H9 (cell line): ENCODE measurements at regions not wholly inside any gene's neighbourhood (a gene's known extent, or its start where the extent isn't known, plus 50 kb on each side); places are given as distances from the start of the nearest gene placed in this dataset.

ENCODE experiments used
- DNase-seq: peaks from one replicate; pipeline ENCODE4 v3.0.0-alpha.2; 2017
- H2AFZ ChIP-seq: one replicate; pipeline ENCODE4 v1.6.1; 2013; ENCODE audit warnings: mild to moderate bottlenecking, low read length, control low read depth, moderate library complexity
- H2AK5ac ChIP-seq: 2 replicates; pipeline ENCODE4 v1.6.1; 2013; ENCODE audit warnings: low read length, control low read depth, mixed read lengths; ENCODE audit not compliant: insufficient read length
- H2BK120ac ChIP-seq: one replicate; pipeline ENCODE4 v1.6.1; 2013; ENCODE audit warnings: low read depth, mild to moderate bottlenecking, low read length, control low read depth, inconsistent platforms; ENCODE audit not compliant: poor library complexity, severe bottlenecking
- H2BK12ac ChIP-seq: 2 replicates; pipeline ENCODE4 v1.6.1; 2013; ENCODE audit warnings: low read length, control low read depth, mixed read lengths, low read depth; ENCODE audit not compliant: insufficient read length
- H2BK15ac ChIP-seq: 2 replicates; pipeline ENCODE4 v1.6.1; 2013; ENCODE audit warnings: low read depth, low read length, control low read depth
- H2BK20ac ChIP-seq: one replicate; pipeline ENCODE4 v1.6.1; 2013; ENCODE audit warnings: low read depth, mild to moderate bottlenecking, low read length, control low read depth, inconsistent platforms; ENCODE audit not compliant: poor library complexity, severe bottlenecking
- H2BK5ac ChIP-seq: 2 replicates; pipeline ENCODE4 v1.6.1; 2013; ENCODE audit warnings: low read length, control low read depth, mixed read lengths; ENCODE audit not compliant: insufficient read length
- H3K14ac ChIP-seq: 2 replicates; pipeline ENCODE4 v1.6.1; 2013; ENCODE audit warnings: low read length, control low read depth; ENCODE audit not compliant: insufficient read depth
- H3K18ac ChIP-seq: 2 replicates; pipeline ENCODE4 v1.6.1; 2013; ENCODE audit warnings: low read depth, mild to moderate bottlenecking, mixed read lengths, low read length, control low read depth; ENCODE audit not compliant: insufficient read length
- H3K23ac ChIP-seq: 2 replicates; pipeline ENCODE4 v1.6.1; 2013; ENCODE audit warnings: low read length, control low read depth, mixed read lengths, low read depth; ENCODE audit not compliant: insufficient read length
- H3K23me2 ChIP-seq: 2 replicates; pipeline ENCODE4 v1.6.1; 2013; ENCODE audit warnings: low read depth, mild to moderate bottlenecking, mixed read lengths, low read length, control low read depth; ENCODE audit not compliant: insufficient read length, poor library complexity, severe bottlenecking
- H3K27ac ChIP-seq: 2 replicates; pipeline ENCODE4 v1.5.1; 2013; ENCODE audit warnings: low read length, control low read depth, mixed read lengths, low read depth; ENCODE audit not compliant: insufficient read length
- H3K27me3 ChIP-seq: 2 replicates; pipeline ENCODE4 v1.6.1; 2013; ENCODE audit warnings: low read length, control low read depth, inconsistent platforms; ENCODE audit not compliant: insufficient read depth
- H3K4ac ChIP-seq: 2 replicates; pipeline ENCODE4 v1.6.1; 2013; ENCODE audit warnings: low read depth, mild to moderate bottlenecking, control low read depth, inconsistent platforms, low read length, moderate library complexity
- H3K4me1 ChIP-seq: 2 replicates; pipeline ENCODE4 v1.6.1; 2013; ENCODE audit warnings: low read length, control low read depth, inconsistent platforms; ENCODE audit not compliant: insufficient read depth
- H3K4me2 ChIP-seq: 2 replicates; pipeline ENCODE4 v1.6.1; 2013; ENCODE audit warnings: low read length, control low read depth, mixed read lengths; ENCODE audit not compliant: insufficient read length, insufficient read depth
- H3K56ac ChIP-seq: 2 replicates; pipeline ENCODE4 v1.6.1; 2013; ENCODE audit warnings: low read depth, mild to moderate bottlenecking, mixed read lengths, low read length, control low read depth; ENCODE audit not compliant: insufficient read length
- H3K79me1 ChIP-seq: 2 replicates; pipeline ENCODE4 v1.6.1; 2013; ENCODE audit warnings: low read depth, mild to moderate bottlenecking, moderate library complexity, low read length, control low read depth, inconsistent platforms; ENCODE audit not compliant: insufficient read depth, poor library complexity, severe bottlenecking
- H3K79me2 ChIP-seq: 2 replicates; pipeline ENCODE4 v1.6.1; 2013; ENCODE audit warnings: low read length, control low read depth, inconsistent platforms; ENCODE audit not compliant: insufficient read depth
- H3K9ac ChIP-seq: 2 replicates; pipeline ENCODE4 v1.6.1; 2013; ENCODE audit warnings: low read length, control low read depth, mixed read lengths; ENCODE audit not compliant: insufficient read length; ENCODE audit errors: extremely low read depth
- H3K9me3 ChIP-seq: one replicate; pipeline ENCODE4 v1.6.1; 2013; ENCODE audit warnings: low read depth, low read length, inconsistent platforms; ENCODE audit not compliant: control insufficient read depth
- H3T11ph ChIP-seq: one replicate; pipeline ENCODE4 v1.6.1; 2013; ENCODE audit warnings: mild to moderate bottlenecking, low read length, control low read depth, inconsistent platforms
- H4K20me1 ChIP-seq: one replicate; pipeline ENCODE4 v1.6.1; 2013; ENCODE audit not compliant: control insufficient read depth, insufficient read length, insufficient read depth
- H4K5ac ChIP-seq: 2 replicates; pipeline ENCODE4 v1.6.1; 2013; ENCODE audit warnings: low read depth, mild to moderate bottlenecking, mixed read lengths, low read length, control low read depth; ENCODE audit not compliant: insufficient read length
- H4K8ac ChIP-seq: replicated peaks from 2 replicates; pipeline ENCODE4 v1.6.1; 2013; ENCODE audit warnings: low read length, control low read depth, mixed read lengths, low read depth; ENCODE audit not compliant: insufficient read length
- H4K91ac ChIP-seq: 2 replicates; pipeline ENCODE4 v1.6.1; 2013; ENCODE audit warnings: low read depth, mild to moderate bottlenecking, moderate library complexity, mixed read lengths, low read length, control low read depth; ENCODE audit not compliant: insufficient read length
- H3K27ac Mint-ChIP-seq, 3 experiments: 2 replicates in 2 of 3; 3 replicates in 1 of 3; pipeline ENCODE4 v1.8.0; 2020 to 2021; ENCODE audit warnings: mixed read lengths in 3 of 3, mild to moderate bottlenecking in 1 of 3, moderate library complexity in 1 of 3
- H3K27me3 Mint-ChIP-seq: 2 replicates; pipeline ENCODE4 v1.8.0; 2021; ENCODE audit warnings: low read depth, mild to moderate bottlenecking, moderate library complexity, mixed read lengths
- H3K36me3 Mint-ChIP-seq, 3 experiments: 2 replicates in 2 of 3; 3 replicates in 1 of 3; pipeline ENCODE4 v1.8.0; 2020 to 2021; ENCODE audit warnings: low read depth in 3 of 3, mixed read lengths in 3 of 3; ENCODE audit not compliant: insufficient read depth in 1 of 3
- H3K4me1 Mint-ChIP-seq, 2 experiments: 2 replicates each; pipeline ENCODE4 v1.8.0; 2020; ENCODE audit warnings: mixed read lengths in 2 of 2
- H3K4me3 Mint-ChIP-seq, 2 experiments: 2 replicates in 1 of 2; 3 replicates in 1 of 2; pipeline ENCODE4 v1.8.0; 2020 to 2021; ENCODE audit warnings: mild to moderate bottlenecking in 2 of 2, mixed read lengths in 2 of 2, moderate library complexity in 1 of 2
- H3K9me3 Mint-ChIP-seq, 2 experiments: 2 replicates in 1 of 2; 3 replicates in 1 of 2; pipeline ENCODE4 v1.8.0; 2020; ENCODE audit warnings: mild to moderate bottlenecking in 2 of 2, mixed read lengths in 2 of 2, moderate library complexity in 1 of 2
- WGBS: extraction: QIAGEN DNeasy Blood & Tissue Kit; methylation state at CpG from one replicate; pipeline ENCODE4 v1.1.7; 2013; ENCODE audit warnings: missing lambda C conversion rate, low lambda C conversion rate, mixed read lengths; ENCODE audit not compliant: insufficient read length; ENCODE audit errors: extremely low coverage; 5-methylcytosine and 5-hydroxymethylcytosine counted together
- TF ChIP-seq, protein P1 (sequence below): fragments of 200-600 bp; sonication (generic); conservative IDR thresholded peaks from 3 replicates; pipeline ENCODE4 v1.8.0; 2021; ENCODE audit warnings: antibody characterized with exemption, mild to moderate bottlenecking

DNA sequence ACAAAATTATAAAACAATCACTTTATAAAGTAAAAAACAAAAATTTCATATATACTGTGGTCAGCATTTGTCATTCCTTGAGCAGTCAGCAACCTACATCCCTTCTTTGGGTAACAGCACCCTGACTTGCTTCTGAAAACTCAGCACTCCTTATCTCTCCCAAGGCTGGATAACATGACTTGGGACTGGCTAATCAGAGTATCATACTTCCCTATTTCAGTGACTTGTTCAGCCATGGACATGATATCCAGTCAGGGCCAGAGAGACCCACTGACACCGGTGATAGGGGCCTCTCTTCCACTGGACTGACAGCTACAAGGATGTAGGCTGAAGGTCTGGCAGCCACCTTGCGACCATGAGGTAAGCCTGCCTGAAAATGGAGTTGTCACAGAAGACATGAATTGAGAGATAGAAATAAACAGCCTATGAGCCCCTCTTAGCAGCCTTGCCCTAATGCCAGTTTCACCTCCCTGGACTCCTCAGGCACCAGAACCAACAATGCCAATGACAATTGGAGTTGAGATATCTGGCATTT is 84.4 kb upstream of the NEBL start:
- no peak overlapping the region for H2BK20ac ChIP-seq
- Mint-ChIP-seq H3K4me3 (no peak overlapping the region), H3K27ac (peak overlapping the region in 1 of 3 experiments; percentile 76; a peak in 2 of 7 replicates), H3K9me3 (no peaks in the 10 kb centered on the region), H3K4me1 (peaks cover 2 to 13% of the 10 kb centered on the region in 2 experiments; a peak in 2 of 4 replicates), H3K36me3 (no peaks in the 10 kb centered on the region), H3K27me3 (no peaks in the 10 kb centered on the region)
- no peak overlapping the region for H2BK12ac ChIP-seq
- no peaks in the 10 kb centered on the region for H3K23me2 ChIP-seq
- no peak overlapping the region for H3K27ac ChIP-seq
- H4K20me1 ChIP-seq: no peaks in the 10 kb centered on the region
- H3T11ph ChIP-seq: no peak overlapping the region
- H3K4me2 ChIP-seq: no peak overlapping the region
- H3K23ac ChIP-seq: no peak overlapping the region
- no peak overlapping the region for H3K18ac ChIP-seq
- no peak overlapping the region for H3K56ac ChIP-seq
- no peaks in the 10 kb centered on the region for H3K27me3 ChIP-seq
- H2AK5ac ChIP-seq: no peak overlapping the region
- no peak overlapping the region for H3K9ac ChIP-seq
- no peak overlapping the region for H2BK5ac ChIP-seq
- DNase-seq: no peak
- H3K79me1 ChIP-seq: no peaks in the 10 kb centered on the region
- H2AFZ ChIP-seq: no peak overlapping the region
- no peak overlapping the region for H4K5ac ChIP-seq
- H4K91ac ChIP-seq: no peak overlapping the region
- TF ChIP-seq, protein P1, sequence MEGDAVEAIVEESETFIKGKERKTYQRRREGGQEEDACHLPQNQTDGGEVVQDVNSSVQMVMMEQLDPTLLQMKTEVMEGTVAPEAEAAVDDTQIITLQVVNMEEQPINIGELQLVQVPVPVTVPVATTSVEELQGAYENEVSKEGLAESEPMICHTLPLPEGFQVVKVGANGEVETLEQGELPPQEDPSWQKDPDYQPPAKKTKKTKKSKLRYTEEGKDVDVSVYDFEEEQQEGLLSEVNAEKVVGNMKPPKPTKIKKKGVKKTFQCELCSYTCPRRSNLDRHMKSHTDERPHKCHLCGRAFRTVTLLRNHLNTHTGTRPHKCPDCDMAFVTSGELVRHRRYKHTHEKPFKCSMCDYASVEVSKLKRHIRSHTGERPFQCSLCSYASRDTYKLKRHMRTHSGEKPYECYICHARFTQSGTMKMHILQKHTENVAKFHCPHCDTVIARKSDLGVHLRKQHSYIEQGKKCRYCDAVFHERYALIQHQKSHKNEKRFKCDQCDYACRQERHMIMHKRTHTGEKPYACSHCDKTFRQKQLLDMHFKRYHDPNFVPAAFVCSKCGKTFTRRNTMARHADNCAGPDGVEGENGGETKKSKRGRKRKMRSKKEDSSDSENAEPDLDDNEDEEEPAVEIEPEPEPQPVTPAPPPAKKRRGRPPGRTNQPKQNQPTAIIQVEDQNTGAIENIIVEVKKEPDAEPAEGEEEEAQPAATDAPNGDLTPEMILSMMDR: no peak
- no peak overlapping the region for H3K4ac ChIP-seq
- no peak overlapping the region for H3K14ac ChIP-seq
- H2BK120ac ChIP-seq: no peak overlapping the region
- H2BK15ac ChIP-seq: no peak overlapping the region
- H4K8ac ChIP-seq: no peak overlapping the region
- H3K79me2 ChIP-seq: no peaks in the 10 kb centered on the region
- H3K4me1 ChIP-seq: no peaks in the 10 kb centered on the region
- WGBS: no CpG with 5 or more reads among the region's 2 CpGs
- H3K9me3 ChIP-seq: no peaks in the 10 kb centered on the region
